GM23248 (cell line): ENCODE measurements at regions not wholly inside any gene's neighbourhood (a gene's known extent, or its start where the extent isn't known, plus 50 kb on each side); places are given as distances from the start of the nearest gene placed in this dataset.

ENCODE experiments used
- DNase-seq: peaks from one replicate; pipeline ENCODE4 v3.0.0-alpha.2; 2015
- H2AFZ ChIP-seq: fragments of 200-600 bp; sonication (generic); 2 replicates; pipeline ENCODE4 v1.6.1; 2016; ENCODE audit warnings: antibody characterized with exemption
- H3F3A ChIP-seq: fragments of 200-600 bp; sonication (generic); 2 replicates; pipeline ENCODE4 v1.6.1; 2016; ENCODE audit warnings: mild to moderate bottlenecking, antibody characterized with exemption, mixed run types; ENCODE audit not compliant: insufficient read depth
- H3K27ac ChIP-seq: fragments of 200-600 bp; sonication (generic); 2 replicates; pipeline ENCODE4 v1.5.1; 2016; ENCODE audit warnings: mild to moderate bottlenecking
- H3K27me3 ChIP-seq: fragments of 200-600 bp; sonication (generic); replicated peaks from 2 replicates; pipeline ENCODE4 v1.6.1; 2016; ENCODE audit warnings: mild to moderate bottlenecking; ENCODE audit not compliant: insufficient read depth
- H3K36me3 ChIP-seq: fragments of 200-600 bp; sonication (generic); 2 replicates; pipeline ENCODE4 v1.6.1; 2016; ENCODE audit warnings: low read depth, mild to moderate bottlenecking
- H3K4me1 ChIP-seq: fragments of 200-600 bp; sonication (generic); 2 replicates; pipeline ENCODE4 v1.6.1; 2016; ENCODE audit warnings: mild to moderate bottlenecking; ENCODE audit not compliant: insufficient read depth
- H3K4me2 ChIP-seq: fragments of 200-600 bp; sonication (generic); one replicate; pipeline ENCODE4 v1.6.1; 2016; ENCODE audit warnings: mild to moderate bottlenecking; ENCODE audit not compliant: unreplicated experiment
- H3K4me3 ChIP-seq: fragments of 200-600 bp; sonication (generic); 2 replicates; pipeline ENCODE4 v1.5.1; 2016; ENCODE audit warnings: mild to moderate bottlenecking
- H3K79me2 ChIP-seq: fragments of 200-600 bp; sonication (generic); 2 replicates; pipeline ENCODE4 v1.6.1; 2016; ENCODE audit warnings: mild to moderate bottlenecking; ENCODE audit not compliant: insufficient read depth
- H3K9ac ChIP-seq: fragments of 200-600 bp; sonication (generic); 2 replicates; pipeline ENCODE4 v1.6.1; 2016; ENCODE audit warnings: mild to moderate bottlenecking
- H3K9me2 ChIP-seq: fragments of 200-600 bp; sonication (generic); 2 replicates; pipeline ENCODE4 v1.6.1; 2016; ENCODE audit warnings: mixed run types, mild to moderate bottlenecking, moderate library complexity; ENCODE audit not compliant: insufficient read depth
- H3K9me3 ChIP-seq: fragments of 200-600 bp; sonication (generic); one replicate; pipeline ENCODE4 v1.6.1; 2017; ENCODE audit warnings: low read depth
- H4K20me1 ChIP-seq: fragments of 200-600 bp; sonication (generic); 2 replicates; pipeline ENCODE4 v1.6.0; 2016; ENCODE audit not compliant: insufficient read depth
- EZH2 ChIP-seq: fragments of 200-600 bp; sonication (generic); IDR thresholded peaks from 2 replicates; pipeline ENCODE4 v1.6.1; 2018; ENCODE audit warnings: antibody characterized with exemption, mild to moderate bottlenecking; ENCODE audit not compliant: insufficient read depth, poor library complexity, severe bottlenecking
- EZH2phosphoT487 ChIP-seq: fragments of 200-600 bp; sonication (generic); IDR thresholded peaks from 2 replicates; pipeline ENCODE4 v1.6.1; 2018; ENCODE audit warnings: antibody characterized with exemption, moderate library complexity, mild to moderate bottlenecking, low read depth; ENCODE audit not compliant: insufficient read depth
- WGBS, 2 experiments: methylation state at CpG; one replicate each; pipeline ENCODE4 v1.1.6; 2015 to 2017; ENCODE audit warnings: low lambda C conversion rate in 2 of 2, low coverage in 1 of 2; ENCODE audit errors: missing lambda C conversion rate in 2 of 2; 5-methylcytosine and 5-hydroxymethylcytosine counted together
- in situ Hi-C: fragments of 300-500 bp; cut with MboI; formaldehyde crosslinking; loops from 2 replicates; pipeline ENCODE4 v1.15.0; 2020

DNA sequence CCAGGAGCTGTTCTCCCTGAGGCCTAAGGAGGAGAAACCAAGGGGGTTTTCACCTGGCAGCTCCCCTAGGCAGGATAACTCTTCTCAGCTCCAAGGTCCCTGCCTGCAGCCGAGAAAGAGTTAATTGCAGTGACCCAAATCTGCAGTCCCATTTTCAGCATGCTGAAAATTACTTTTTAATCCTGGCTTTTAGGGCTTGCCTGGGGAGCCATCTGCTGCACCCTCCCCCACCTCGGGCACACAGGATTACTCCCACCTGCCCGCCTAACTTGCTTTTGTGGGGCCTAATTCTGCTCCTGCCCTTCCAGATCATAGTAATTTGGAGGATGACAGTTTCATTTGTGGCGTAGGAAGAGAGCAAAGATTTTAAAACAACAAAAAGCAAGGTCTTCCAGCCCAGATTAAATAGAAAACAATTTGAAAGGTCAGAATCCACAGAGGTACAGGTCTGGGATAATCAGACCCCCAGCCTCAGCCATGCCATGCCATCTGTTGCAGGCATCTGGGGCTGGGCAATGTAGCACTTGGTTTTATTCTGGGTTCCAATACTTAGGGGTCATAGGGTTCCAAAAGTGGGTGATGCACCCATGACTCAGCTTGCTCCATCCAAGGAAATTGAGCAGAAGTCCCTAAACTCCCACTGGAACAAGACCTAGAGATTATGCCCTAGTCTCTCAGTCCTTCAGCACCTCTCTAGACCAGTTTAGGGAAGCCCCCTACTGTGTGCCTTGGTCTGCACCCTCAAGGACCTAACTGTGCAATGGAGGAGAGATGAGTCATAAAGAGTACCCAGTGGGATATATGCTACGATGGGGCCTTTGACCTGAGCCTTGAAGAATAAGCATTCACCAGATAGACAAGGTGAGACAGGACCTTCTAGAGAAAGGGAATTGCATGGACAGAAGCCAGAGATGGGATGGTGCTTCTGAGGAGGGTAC lies 64.5 kb upstream of the NLK start:
- no peaks in the 10 kb centered on the region for H3K27me3 ChIP-seq
- no peak overlapping the region for H3K27ac ChIP-seq
- no peaks in the 10 kb centered on the region for H3K9me3 ChIP-seq
- no peak overlapping the region for H3K9ac ChIP-seq
- peak; percentile 16 for DNase-seq
- no peaks in the 10 kb centered on the region for H4K20me1 ChIP-seq
- 81 to 83% methylated on average over 5 of the region's 5 CpGs for WGBS, 2 experiments
- peaks cover 9% of the 10 kb centered on the region; the same call in 1 of the 2 replicates for H3K4me1 ChIP-seq
- no peaks in the 10 kb centered on the region; the same call in 1 of the 2 replicates for H3K9me2 ChIP-seq
- H2AFZ ChIP-seq = no peak overlapping the region
- no peak overlapping the region for H3K4me3 ChIP-seq
- H3K36me3 ChIP-seq = no peaks in the 10 kb centered on the region
- TF ChIP-seq EZH2phosphoT487 = no peak
- TF ChIP-seq EZH2 = no peak
- no peaks in the 10 kb centered on the region for H3K79me2 ChIP-seq
- H3K4me2 ChIP-seq = no peak overlapping the region
- in situ Hi-C loops = no loop called here
- H3F3A ChIP-seq = no peaks in the 10 kb centered on the region

DNA sequence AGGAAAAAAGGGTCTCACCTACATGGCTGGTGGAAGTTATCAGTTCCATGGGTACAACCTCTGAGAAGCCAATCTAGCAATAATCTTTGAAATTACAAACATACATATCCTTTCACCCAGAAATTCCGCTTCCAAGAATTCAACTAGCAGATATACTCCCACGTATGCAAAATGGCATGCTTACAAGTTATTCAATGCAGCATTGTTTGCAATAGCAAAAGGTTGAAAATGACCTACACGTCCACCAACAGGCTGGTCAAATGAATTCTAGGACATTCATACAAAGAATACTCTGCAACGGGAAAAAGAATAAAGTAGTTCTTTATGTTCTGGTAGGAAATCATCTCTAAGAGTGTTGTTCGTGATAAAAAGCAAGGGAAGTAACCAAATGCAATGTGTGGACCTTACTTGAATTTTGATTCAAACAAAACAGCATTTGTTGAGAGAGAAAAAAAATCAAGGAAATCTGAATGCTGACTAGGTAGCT lies 63.7 kb upstream of the NLK start:
- Histone ChIP-seq H3K9me2 (no peaks in the 10 kb centered on the region; the same call in 1 of the 2 replicates), H3F3A (no peaks in the 10 kb centered on the region), H3K27ac (no peak overlapping the region), H3K4me2 (no peak overlapping the region), H3K4me3 (no peak overlapping the region), H4K20me1 (no peaks in the 10 kb centered on the region), H3K9ac (no peak overlapping the region), H3K36me3 (no peaks in the 10 kb centered on the region), H2AFZ (no peak overlapping the region), H3K27me3 (no peaks in the 10 kb centered on the region), H3K4me1 (peaks cover 9% of the 10 kb centered on the region; the same call in 1 of the 2 replicates), H3K79me2 (no peaks in the 10 kb centered on the region), H3K9me3 (no peaks in the 10 kb centered on the region)
- TF ChIP-seq EZH2phosphoT487 (no peak), EZH2 (no peak)
- in situ Hi-C loops = no loop called here
- WGBS, 2 experiments = 67 to 72% methylated on average over 5 of the region's 5 CpGs
- no peak for DNase-seq

- Histone ChIP-seq H2AFZ (no peak overlapping the region), H3K4me3 (no peak overlapping the region), H3K36me3 (no peaks in the 10 kb centered on the region), H3K27me3 (no peaks in the 10 kb centered on the region), H3K27ac (no peak overlapping the region), H3K4me1 (peaks cover 9% of the 10 kb centered on the region; the same call in 1 of the 2 replicates), H3F3A (no peaks in the 10 kb centered on the region), H3K4me2 (no peak overlapping the region), H3K79me2 (no peaks in the 10 kb centered on the region), H3K9me2 (no peaks in the 10 kb centered on the region; the same call in 1 of the 2 replicates), H3K9me3 (no peaks in the 10 kb centered on the region), H3K9ac (no peak overlapping the region), H4K20me1 (no peaks in the 10 kb centered on the region)
- in situ Hi-C loops = no loop called here
- 36 to 44% methylated on average over 3 of the region's 3 CpGs for WGBS, 2 experiments
- no peak for TF ChIP-seq EZH2
- peak; percentile 39 for DNase-seq
These were observed 62.4 kb upstream of the NLK start for GRCh38 chr17:27980043-27980442.

DNA sequence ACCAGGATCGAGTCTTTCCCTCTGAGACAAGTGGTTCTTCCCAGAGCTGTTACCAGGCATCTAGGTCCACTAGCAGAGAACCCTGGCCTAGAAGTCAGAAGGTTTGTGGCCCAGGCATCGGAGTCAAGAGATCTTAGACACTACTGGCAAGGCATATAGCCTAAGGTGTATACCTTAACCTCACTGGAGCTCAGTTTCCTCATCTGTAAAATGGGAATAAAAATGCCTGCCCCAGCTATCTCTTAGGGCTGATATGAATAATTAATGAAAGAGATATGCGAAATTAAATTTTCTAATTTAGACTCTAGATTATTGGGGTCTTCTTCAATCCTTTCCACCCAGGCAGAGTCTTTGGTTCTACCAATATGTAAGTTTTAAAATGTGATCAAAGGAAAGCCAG lies 60.5 kb upstream of the NLK start:
- no peak overlapping the region for H3K4me3 ChIP-seq
- no peak overlapping the region for H3K9ac ChIP-seq
- DNase-seq = no peak
- 68 to 82% methylated on average over 3 of the region's 3 CpGs for WGBS, 2 experiments
- no peaks in the 10 kb centered on the region for H3K27me3 ChIP-seq
- H4K20me1 ChIP-seq = no peaks in the 10 kb centered on the region
- no peaks in the 10 kb centered on the region for H3K79me2 ChIP-seq
- no peaks in the 10 kb centered on the region for H3K36me3 ChIP-seq
- H3K9me3 ChIP-seq = no peaks in the 10 kb centered on the region
- H2AFZ ChIP-seq = no peak overlapping the region
- no peaks in the 10 kb centered on the region for H3F3A ChIP-seq
- TF ChIP-seq EZH2phosphoT487 (no peak), EZH2 (no peak)
- H3K27ac ChIP-seq = no peak overlapping the region
- in situ Hi-C loops = no loop called here
- H3K4me2 ChIP-seq = no peak overlapping the region
- H3K4me1 ChIP-seq = peaks cover 9% of the 10 kb centered on the region; the same call in 1 of the 2 replicates
- H3K9me2 ChIP-seq = no peaks in the 10 kb centered on the region
